Pancreas (tissue), 10 donors: ENCODE measurements at regions not wholly inside any gene's neighbourhood (a gene's known extent, or its start where the extent isn't known, plus 50 kb on each side); places are given as distances from the start of the nearest gene placed in this dataset.
"Not testable (repeated sequence)": the region's sequence is repeated elsewhere in the genome, so short reads cannot be mapped to it uniquely, and the experiment has no call there.

Experiments used
- ATAC-seq, 4 donors: fragments of 200-7000 bp; cut with Tn5 transposase; one replicate each; pipeline versions ENCODE4 v1.8.0 to v1.9.1; 2020; ENCODE audit warnings: mild to moderate bottlenecking in 4 of 4, moderate library complexity in 4 of 4
- DNase-seq, 6 donors: peaks; one replicate each; pipeline ENCODE4 v3.0.0-alpha.2; 2020
- FAIRE-seq: peaks from 2 replicates; lab custom pipeline; 2012; peaks lifted over from hg19 to GRCh38; lab: Jason Lieb, UNC
- H3K27ac ChIP-seq, 4 donors: fragments of 200-600 bp; sonication (generic); 1 replicate in 3 of 4; 2 replicates in 1 of 4; pipeline versions ENCODE4 v1.5.0 to v1.8.0; 2020
- H3K27me3 ChIP-seq, 4 donors: fragments of 200-600 bp; one replicate each; pipeline ENCODE4 v1.8.0; 2021
- H3K36me3 ChIP-seq, 3 donors: fragments of 200-600 bp; sonication (generic) in 1 of 3; one replicate each; pipeline versions ENCODE4 v1.5.0 to v1.8.0; 2020 to 2021
- H3K4me1 ChIP-seq, 3 donors: fragments of 200-600 bp; one replicate each; pipeline ENCODE4 v1.8.0; 2021
- H3K4me3 ChIP-seq, 4 donors: fragments of 200-600 bp; sonication (generic) in 2 of 4; one replicate each; pipeline versions ENCODE4 v1.5.0 to v1.8.0; 2020 to 2021
- H3K9me3 ChIP-seq, 4 donors: fragments of 200-600 bp; one replicate each; pipeline ENCODE4 v1.8.0; 2021
- CTCF ChIP-seq, 4 donors: fragments of 200-600 bp; sonication (generic) in 3 of 4; IDR thresholded peaks; one replicate each; pipeline versions ENCODE4 v1.5.0 to v1.8.0; 2021; ENCODE audit warnings: antibody characterized with exemption in 4 of 4
- WGBS, 2 donors: extraction: QIAGEN DNeasy Blood & Tissue Kit; methylation state at CpG; one replicate each; pipeline ENCODE4 v1.1.7; 2013; 5-methylcytosine and 5-hydroxymethylcytosine counted together
- intact Hi-C, 3 donors: fragments of 100-400 bp; cut with DNase I; formaldehyde crosslinking; loops; one replicate each; pipeline versions ENCODE4 v1.11.1 to v1.14.2; 2022
- donor health status: healthy with polysubstance abuse.
- donor health status: DM: no; HTN: no; CAD: no; lungs with moderate emphysema.
- donor health status: DM: no; HTN: no; CAD: no.
- donor health status: control.
- donor health status: control.
- donor health status: Bipolar disorder and iron deficiency.
- donor health status: DM: yes; HTN: yes; CAD: no.
- donor health status: DM: no; HTN: no; CAD: no.
- donor health status: DM: no; HTN: no; CAD: no.
- donor health status: DM: yes; HTN: yes; CAD: no.

- peaks cover 0 to 3% (median 0%) of the 10 kb centered on the region in 4 donors for H3K27me3 ChIP-seq
- no peak for FAIRE-seq
- H3K36me3 ChIP-seq: no peaks in the 10 kb centered on the region
- H3K27ac ChIP-seq: no peak overlapping the region
- no peak for TF ChIP-seq CTCF (IDR thresholded peaks at IDR 0.05)
- no peaks in the 10 kb centered on the region for H3K9me3 ChIP-seq
- no peak for ATAC-seq
- no peak overlapping the region for H3K4me3 ChIP-seq
- WGBS, 2 donors: 21 to 28% methylated on average over 3 of the region's 3 CpGs
- no peaks in the 10 kb centered on the region for H3K4me1 ChIP-seq
- intact Hi-C loops: no loop called here
- no peak for DNase-seq
These were observed 298.4 kb downstream of the INHBA start for GRCh38 chr7:41404375-41405074.

- 17 to 22% methylated on average over 2 of the region's 2 CpGs for WGBS, 2 donors
- Histone ChIP-seq H3K4me1 (no peaks in the 10 kb centered on the region), H3K27ac (no peak overlapping the region), H3K36me3 (no peaks in the 10 kb centered on the region), H3K4me3 (no peak overlapping the region), H3K9me3 (no peaks in the 10 kb centered on the region), H3K27me3 (peaks cover 0 to 3% (median 0%) of the 10 kb centered on the region in 4 donors)
- intact Hi-C loops: no loop called here
- DNase-seq (no peak), FAIRE-seq (no peak), ATAC-seq (no peak)
- TF ChIP-seq CTCF (IDR thresholded peaks at IDR 0.05): no peak
These were observed 299.6 kb downstream of the INHBA start for GRCh38 chr7:41403291-41403690.

- no peaks in the 10 kb centered on the region for H3K36me3 ChIP-seq
- DNase-seq: no peak
- no peak for TF ChIP-seq CTCF (IDR thresholded peaks at IDR 0.05)
- H3K4me1 ChIP-seq: no peaks in the 10 kb centered on the region
- intact Hi-C loops: no loop called here
- 39 to 62% methylated on average over 4 of the region's 4 CpGs for WGBS, 2 donors
- no peak overlapping the region for H3K4me3 ChIP-seq
- no peak for FAIRE-seq
- H3K27ac ChIP-seq: no peak overlapping the region
- no peak for ATAC-seq
- H3K9me3 ChIP-seq: no peaks in the 10 kb centered on the region
- H3K27me3 ChIP-seq: peaks cover 0 to 3% (median 0%) of the 10 kb centered on the region in 4 donors
These were observed 301.1 kb downstream of the INHBA start for GRCh38 chr7:41401833-41402232.

GRCh38 chr7:41399171-41399570 is 303.7 kb downstream of the INHBA start:
- peaks cover 0 to 3% (median 0%) of the 10 kb centered on the region in 4 donors for H3K27me3 ChIP-seq
- no peaks in the 10 kb centered on the region for H3K4me1 ChIP-seq
- ATAC-seq: no peak
- H3K9me3 ChIP-seq: no peaks in the 10 kb centered on the region
- H3K27ac ChIP-seq: no peak overlapping the region
- no peak for FAIRE-seq
- TF ChIP-seq CTCF (IDR thresholded peaks at IDR 0.05): no peak
- WGBS, 2 donors: 61 to 73% methylated on average over 3 of the region's 3 CpGs
- DNase-seq: no peak
- no peak overlapping the region for H3K4me3 ChIP-seq
- intact Hi-C loops: no loop called here
- H3K36me3 ChIP-seq: no peaks in the 10 kb centered on the region

- H3K27me3 ChIP-seq: no peaks in the 10 kb centered on the region
- ATAC-seq (no peak), FAIRE-seq (no peak), DNase-seq (no peak)
- H3K4me3 ChIP-seq: no peak overlapping the region
- H3K9me3 ChIP-seq: no peaks in the 10 kb centered on the region
- TF ChIP-seq CTCF (IDR thresholded peaks at IDR 0.05): no peak
- intact Hi-C loops: no loop called here
- no peak overlapping the region for H3K27ac ChIP-seq
- H3K4me1 ChIP-seq: no peaks in the 10 kb centered on the region
- 47 to 61% methylated on average over 3 of the region's 3 CpGs for WGBS, 2 donors
- no peaks in the 10 kb centered on the region for H3K36me3 ChIP-seq
These were observed 311.1 kb downstream of the INHBA start for GRCh38 chr7:41391818-41392217.

- H3K27ac ChIP-seq, H3K27me3 ChIP-seq, DNase-seq, ATAC-seq, intact Hi-C loops, H3K4me1 ChIP-seq, H3K36me3 ChIP-seq, FAIRE-seq, H3K4me3 ChIP-seq, H3K9me3 ChIP-seq: not testable (repeated sequence)
- 45 to 46% methylated on average over 3 of the region's 3 CpGs for WGBS, 2 donors
These were observed 314.0 kb downstream of the INHBA start for GRCh38 chr7:41388933-41389332.
